WI38 (cell line): ENCODE measurements at regions not wholly inside any gene's neighbourhood (a gene's known extent, or its start where the extent isn't known, plus 50 kb on each side); places are given as distances from the start of the nearest gene placed in this dataset.

ENCODE experiments used
- H3K4me3 ChIP-seq: 2 replicates; pipeline ENCODE4 v1.5.1; 2011; ENCODE audit warnings: low read depth, mild to moderate bottlenecking, control low read depth, low read length
- TF ChIP-seq, protein P1 (sequence below): IDR thresholded peaks from 2 replicates; pipeline ENCODE4 v1.5.1; 2012; ENCODE audit warnings: low read depth, mild to moderate bottlenecking, control low read depth, low read length

DNA sequence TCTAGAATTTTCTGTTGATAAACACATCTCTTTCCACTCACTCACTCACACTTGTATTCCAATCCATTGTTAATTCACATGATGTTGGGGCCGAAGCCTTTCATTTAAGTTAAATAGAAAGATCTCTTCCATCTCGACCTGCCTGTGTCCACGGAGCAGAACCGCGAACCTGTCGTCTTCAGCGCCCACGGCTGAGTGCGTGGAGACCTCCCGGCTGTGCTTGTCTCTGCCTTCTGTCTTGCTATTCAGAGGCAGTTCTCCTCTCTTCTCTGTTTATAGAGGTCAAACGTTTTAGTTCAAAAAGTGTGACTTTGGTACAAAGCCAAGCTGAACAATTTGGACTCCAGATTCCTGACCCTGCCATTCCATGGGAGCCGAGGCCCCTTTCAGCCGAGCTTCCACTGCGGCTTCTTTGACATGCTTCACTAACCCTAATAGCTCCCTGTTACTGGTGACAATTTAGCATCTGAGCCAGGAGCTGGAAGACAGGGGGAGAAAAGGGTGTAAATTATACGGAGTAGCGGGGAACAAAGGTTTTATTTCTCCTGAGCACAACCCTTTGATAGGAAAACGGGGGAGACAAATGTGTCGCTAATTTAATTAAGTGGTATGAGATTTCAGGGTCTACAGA is 314.4 kb upstream of the IRX4 start:
- TF ChIP-seq, protein P1, sequence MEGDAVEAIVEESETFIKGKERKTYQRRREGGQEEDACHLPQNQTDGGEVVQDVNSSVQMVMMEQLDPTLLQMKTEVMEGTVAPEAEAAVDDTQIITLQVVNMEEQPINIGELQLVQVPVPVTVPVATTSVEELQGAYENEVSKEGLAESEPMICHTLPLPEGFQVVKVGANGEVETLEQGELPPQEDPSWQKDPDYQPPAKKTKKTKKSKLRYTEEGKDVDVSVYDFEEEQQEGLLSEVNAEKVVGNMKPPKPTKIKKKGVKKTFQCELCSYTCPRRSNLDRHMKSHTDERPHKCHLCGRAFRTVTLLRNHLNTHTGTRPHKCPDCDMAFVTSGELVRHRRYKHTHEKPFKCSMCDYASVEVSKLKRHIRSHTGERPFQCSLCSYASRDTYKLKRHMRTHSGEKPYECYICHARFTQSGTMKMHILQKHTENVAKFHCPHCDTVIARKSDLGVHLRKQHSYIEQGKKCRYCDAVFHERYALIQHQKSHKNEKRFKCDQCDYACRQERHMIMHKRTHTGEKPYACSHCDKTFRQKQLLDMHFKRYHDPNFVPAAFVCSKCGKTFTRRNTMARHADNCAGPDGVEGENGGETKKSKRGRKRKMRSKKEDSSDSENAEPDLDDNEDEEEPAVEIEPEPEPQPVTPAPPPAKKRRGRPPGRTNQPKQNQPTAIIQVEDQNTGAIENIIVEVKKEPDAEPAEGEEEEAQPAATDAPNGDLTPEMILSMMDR, result no peak
- no peak overlapping the region for H3K4me3 ChIP-seq

DNA sequence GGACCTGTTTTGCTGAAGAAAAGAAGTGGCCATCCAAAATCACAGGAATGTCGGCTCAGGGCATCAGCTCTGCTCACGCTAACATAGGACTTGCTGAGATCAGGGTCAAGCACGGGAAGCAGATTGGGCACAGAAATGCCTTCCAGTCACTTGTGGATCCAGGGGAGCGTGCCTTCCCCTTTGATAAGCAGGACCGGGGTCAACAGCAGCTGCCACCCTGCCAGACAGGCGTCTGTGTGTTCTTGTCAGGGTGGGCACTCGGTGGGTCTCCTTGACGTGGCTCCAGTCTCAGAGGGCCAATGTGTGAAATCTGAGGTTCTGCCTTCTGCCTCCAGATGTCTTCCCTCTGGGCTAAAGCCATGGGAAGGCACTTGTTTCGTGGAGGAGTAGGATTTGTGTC is 313.7 kb upstream of the IRX4 start:
- TF ChIP-seq, protein P1, result no peak
- no peak overlapping the region for H3K4me3 ChIP-seq

DNA sequence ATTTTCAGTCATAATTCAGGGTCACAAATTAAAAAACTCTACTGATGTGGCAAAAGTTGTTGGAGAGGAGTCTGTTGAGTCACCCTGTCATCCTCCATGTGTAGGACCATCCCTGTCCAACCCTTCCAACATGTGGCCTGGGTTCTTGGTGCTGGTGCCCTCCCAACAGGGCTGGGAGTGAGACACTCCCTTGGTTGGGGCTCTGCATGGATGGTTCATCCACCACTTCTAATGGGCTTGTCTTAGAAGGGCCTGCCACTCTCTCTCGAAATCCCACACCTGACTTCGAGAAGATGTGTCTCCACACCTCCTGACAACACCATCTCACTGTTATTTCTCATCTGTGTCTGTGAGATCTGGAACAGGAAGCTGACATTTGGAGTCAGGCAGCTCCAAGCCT is 312.2 kb upstream of the IRX4 start:
- H3K4me3 ChIP-seq, result no peak overlapping the region
- TF ChIP-seq, protein P1, result no peak

DNA sequence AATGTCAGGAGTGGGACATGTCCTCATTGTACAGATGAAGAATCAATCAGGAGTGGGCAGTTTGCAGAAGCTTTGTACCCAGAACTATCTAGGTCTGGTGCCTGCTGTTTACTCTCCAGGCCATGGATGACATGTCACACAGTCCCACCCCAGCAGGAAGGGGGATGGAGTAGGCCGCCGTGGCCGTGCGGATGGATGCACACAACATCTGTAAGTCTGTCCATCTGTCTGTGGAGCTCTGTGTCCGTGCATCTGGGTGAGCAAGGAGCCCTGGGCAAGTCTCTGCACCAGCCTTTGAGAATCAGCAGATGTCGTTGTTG is 311.5 kb upstream of the IRX4 start:
- TF ChIP-seq, protein P1, result no peak
- H3K4me3 ChIP-seq, result no peak overlapping the region

DNA sequence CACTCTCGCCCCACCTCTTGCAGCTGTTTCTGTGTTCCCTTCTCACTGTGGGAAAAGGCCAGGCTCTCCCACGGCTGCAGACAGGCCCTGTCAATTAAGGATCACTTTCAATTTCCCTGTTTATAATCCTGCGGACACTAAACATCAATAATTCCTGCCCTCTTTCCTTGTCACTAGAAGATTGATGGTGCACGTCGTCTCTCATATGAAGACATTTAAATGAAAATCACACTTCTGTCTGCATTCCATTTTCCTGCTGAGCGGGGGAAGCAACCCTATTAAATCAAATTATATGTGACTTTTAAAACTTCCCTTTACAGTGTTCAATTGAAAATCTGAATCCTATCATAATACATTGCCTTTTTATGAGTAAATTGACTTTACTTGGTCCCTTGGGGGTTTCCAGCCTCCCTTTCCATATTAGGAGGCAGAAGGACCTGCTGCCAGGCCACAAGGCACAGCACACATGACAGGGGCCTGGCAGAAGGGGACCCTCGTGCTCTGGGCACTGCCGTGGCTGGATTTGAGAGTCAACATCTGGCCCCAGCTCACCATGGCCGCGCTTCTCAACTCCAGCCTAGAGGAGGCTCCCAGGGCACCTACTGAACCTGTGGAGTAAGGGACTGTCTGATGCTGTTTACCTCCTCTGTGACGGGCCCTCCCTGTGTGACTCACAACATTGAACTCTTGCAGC is 311.0 kb upstream of the IRX4 start:
- H3K4me3 ChIP-seq, result no peak overlapping the region
- TF ChIP-seq, protein P1, result no peak

DNA sequence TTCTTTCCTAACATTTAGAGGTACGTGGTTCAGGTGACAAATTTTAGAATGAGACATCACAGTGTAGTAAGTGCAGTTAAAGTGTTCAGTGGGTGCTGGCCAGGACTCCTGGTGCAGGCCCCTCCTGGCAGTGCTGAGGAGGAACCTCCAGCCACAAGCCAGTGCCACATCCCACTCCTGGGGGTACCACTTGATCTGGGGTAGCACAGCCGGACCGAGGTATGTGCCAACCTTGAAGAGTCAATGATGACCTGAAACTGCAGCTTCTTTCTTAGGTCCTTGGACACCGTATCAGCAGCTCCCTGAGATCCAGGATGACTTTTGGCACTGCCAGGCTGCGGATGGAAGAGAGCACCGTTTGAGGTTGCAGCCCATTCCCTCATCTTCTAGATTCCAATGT is 310.4 kb upstream of the IRX4 start:
- TF ChIP-seq, protein P1, result no peak
- H3K4me3 ChIP-seq, result no peak overlapping the region

DNA sequence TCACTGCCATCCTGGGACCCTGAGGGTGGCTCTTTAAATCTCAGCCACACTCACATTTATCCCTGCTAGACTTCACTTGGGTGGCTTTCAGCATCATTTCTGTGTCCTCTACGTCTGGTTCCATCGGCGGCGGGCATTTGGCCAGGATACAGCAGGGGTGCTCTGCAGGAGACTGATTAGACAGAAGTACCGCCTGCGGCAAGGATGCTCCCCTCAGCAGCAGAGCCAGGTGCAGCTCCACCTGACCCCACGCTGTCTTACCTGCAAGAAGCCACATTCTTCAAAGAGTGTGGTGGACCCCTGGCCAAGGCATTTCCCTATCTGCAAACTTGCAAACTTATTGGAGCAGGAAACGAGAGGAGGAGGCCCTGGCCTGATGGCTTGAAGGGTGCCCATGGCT is 309.8 kb upstream of the IRX4 start:
- TF ChIP-seq, protein P1, result no peak
- no peak overlapping the region for H3K4me3 ChIP-seq
